GM18519 (cell line): ENCODE measurements at regions not wholly inside any gene's neighbourhood (a gene's known extent, or its start where the extent isn't known, plus 50 kb on each side); places are given as distances from the start of the nearest gene placed in this dataset.
A peak's percentile ranks its signal among the peaks of the same experiment; 100 is the strongest.

Experiments
- ATAC-seq: cut with Tn5 transposase; IDR thresholded peaks from one replicate; pipeline ENCODE4 v1.9.1; 2021; ENCODE audit warnings: mild to moderate bottlenecking, moderate library complexity; ENCODE audit not compliant: unreplicated experiment, low FRiP score

GRCh38 chr6:126419901-126420300 is 80.0 kb downstream of the CENPW start:
- ATAC-seq, result no peak

- ATAC-seq, result no peak
Measured at GRCh38 chr6:126422912-126423311, 83.0 kb downstream of the CENPW start.

DNA sequence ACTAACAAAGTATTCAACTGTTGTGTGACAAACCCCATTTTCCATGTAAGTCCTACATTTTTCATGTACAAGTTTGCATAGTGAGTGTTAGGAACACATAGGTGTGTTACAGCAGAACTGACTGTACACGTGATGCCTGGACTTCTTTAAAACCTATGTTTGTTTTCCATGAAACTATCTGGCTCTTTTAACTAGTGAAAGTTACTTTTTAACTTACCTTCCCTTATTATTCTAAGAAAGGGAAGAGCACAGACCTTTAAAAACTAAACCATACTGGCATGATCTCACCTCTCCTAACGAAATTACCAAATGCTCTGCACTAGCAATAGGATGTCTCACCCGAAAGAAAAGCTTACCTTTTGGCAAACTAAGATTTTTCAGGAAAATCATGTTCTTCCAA is 87.8 kb downstream of the CENPW start:
- ATAC-seq, result no peak

DNA sequence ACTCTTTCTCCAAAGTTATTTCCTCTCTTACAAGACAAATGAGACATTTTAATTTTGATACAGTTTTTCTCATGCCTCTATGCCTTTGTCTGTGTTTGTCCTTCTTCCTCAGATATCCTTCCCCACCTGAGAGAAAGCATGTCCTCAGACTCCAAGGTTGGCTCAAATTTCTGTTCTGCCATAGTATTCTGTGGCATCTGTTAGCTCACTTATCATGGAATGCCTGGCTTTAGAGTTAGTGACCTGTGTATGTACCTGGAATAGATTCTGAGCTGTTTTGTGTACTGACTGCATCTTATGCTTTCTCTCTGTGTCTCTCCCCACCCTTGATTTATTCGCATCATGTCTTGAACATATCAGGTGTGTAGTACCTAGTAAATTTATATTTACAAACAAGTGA is 90.0 kb downstream of the CENPW start:
- no peak for ATAC-seq

GRCh38 chr6:126432564-126432963 is 92.6 kb downstream of the CENPW start:
- no peak for ATAC-seq

DNA sequence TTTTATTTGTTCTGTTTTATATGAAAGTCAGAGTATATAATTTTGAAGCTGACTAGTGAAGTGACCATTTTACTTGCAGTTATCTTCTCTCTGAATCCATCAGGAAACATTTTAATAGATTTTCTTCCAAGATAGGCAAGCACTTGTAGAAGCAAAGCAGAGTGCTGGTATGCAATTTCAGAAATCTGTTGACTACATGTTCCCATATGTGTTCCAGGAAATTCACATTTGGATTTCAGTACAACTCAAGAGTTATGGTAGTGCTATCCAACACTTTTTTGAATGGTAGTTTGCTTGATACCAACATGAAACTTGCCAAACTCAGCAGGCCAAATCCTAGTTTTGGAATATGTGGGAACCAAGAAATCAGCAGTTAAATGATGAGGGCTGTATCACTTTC is 94.0 kb downstream of the CENPW start:
- ATAC-seq, result no peak

- no peak for ATAC-seq
Measured at GRCh38 chr6:126437205-126437604, 97.3 kb downstream of the CENPW start.

- ATAC-seq, result no peak
Measured at GRCh38 chr6:126439040-126439439, 99.1 kb downstream of the CENPW start.

GRCh38 chr6:126440923-126441322 is 101.0 kb downstream of the CENPW start:
- no peak for ATAC-seq

DNA sequence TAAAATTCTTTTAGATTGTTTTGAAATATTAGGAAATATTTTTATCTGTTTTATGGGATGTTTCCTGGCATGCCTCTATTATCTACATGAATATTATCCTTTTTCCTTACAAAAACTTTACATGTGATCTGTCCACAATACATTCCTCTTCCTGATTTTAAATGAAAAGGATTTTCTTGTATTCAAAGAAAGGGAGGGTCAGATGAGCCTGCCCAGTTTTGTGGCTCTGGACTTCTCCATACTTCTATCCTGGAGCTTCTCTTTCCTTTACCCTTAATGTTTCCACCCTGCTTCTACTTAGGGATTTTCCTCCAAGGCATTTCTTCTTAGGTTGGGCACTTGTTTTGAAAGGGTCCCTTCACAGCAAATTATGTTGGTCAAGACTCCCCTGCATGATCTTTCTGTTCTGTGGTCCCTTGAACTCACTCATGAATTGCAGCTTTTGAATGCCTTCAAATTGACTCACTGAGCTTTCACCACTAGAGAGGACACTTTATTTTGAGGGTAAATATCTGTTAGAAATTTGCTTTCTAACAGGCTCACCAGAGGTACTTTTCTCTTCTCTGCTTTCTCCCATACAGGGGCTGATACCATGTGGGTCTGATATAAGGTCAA is 104.9 kb downstream of the CENPW start:
- no peak for ATAC-seq

DNA sequence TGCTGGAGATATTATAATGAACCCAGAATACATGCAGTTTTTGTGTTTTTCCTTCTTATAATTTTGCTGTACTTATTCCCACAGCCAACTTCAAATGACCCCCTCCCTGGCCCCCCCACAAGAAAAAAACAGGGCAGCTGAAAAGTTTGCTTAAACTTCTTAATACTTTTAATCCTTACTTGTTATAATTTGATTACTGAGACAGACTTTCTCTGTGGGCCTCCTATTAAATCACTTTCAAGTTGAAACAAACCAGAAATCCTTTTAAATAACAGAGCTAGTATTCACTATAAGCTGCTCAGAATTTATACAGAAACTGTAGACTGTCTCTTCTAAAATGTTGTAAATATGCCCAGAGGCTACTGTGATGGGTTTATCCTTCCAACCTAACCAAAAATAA is 106.3 kb downstream of the CENPW start:
- no peak for ATAC-seq

DNA sequence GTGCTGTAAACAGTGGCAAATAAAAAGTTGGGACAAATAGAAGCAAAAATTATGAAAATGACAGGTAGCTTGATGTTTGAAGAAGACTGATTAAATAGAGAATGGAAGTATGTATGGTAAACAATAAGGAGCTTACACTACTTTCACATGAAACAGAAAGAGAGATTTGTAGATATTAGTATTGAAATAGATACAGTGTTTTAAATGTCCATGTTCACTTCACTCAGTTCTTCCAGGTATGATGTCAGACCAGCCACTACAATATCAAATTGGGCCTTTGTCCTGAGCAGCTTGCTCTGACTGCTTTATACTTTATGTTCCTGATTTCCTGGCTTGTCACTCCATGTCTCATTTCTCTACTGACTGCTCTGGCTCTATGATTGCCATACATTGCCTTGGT is 107.5 kb downstream of the CENPW start:
- no peak for ATAC-seq

- no peak for ATAC-seq
Measured at GRCh38 chr6:126461045-126461444, 121.1 kb downstream of the CENPW start.

GRCh38 chr6:126464245-126464644 is 124.3 kb downstream of the CENPW start:
- no peak for ATAC-seq

DNA sequence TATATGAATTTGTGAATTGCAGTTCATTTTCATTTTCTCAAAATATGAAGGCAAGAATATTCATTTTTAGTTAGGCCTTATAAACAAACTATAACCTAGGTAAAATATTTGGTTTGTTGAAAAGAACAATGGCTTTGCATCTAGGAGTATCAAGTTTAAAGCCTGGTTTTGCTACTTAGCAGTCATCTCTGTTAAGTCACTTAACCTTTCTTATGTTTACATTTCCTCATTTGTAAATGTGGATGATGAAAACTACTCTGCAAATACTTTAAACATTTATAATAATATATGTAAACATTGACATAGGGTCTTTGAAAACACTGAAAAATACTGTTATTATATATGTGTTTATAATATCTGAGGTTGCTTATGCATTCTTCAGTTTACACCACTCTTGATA is 135.5 kb downstream of the CENPW start:
- no peak for ATAC-seq

- ATAC-seq, result peak; percentile 74
Measured at GRCh38 chr6:126477678-126478077, 137.8 kb downstream of the CENPW start.

DNA sequence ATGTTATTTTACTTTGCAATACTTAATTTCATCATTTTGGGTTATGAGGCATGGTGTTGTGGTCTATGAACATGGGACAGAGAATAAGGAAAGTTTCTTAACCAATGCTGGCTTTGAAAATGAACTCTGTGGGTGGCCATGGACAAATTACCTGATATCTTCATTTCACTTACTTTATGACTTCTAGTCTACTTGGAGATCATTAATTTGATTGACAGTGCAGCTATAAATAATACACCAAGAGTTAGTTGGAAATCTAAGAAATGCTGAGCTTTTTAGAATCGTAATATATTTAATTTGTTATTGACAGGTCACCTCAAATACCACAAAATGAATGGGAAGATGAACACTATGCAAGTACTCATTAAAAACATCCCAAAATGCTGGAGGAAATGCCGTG is 140.4 kb downstream of the CENPW start:
- no peak for ATAC-seq

- no peak for ATAC-seq
Measured at GRCh38 chr6:126481319-126481718, 141.4 kb downstream of the CENPW start.

DNA sequence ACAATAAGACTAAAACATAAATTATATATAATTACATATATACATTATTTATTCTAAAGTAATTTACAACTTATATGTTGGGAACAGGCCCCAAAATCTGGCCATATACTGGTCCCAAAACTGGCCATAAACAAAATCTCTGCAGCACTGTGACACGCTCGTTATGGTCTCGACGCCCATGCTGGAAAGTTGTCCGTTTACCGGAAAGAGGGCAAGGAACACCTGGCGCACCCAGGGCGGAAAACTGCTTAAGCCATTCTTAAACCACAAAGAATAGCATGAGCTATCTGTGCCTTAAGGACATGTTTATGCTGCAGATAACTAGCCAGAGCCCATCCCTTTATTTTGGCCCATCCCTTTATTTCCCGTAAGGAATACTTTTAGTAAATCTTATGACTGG is 164.9 kb downstream of the CENPW start:
- ATAC-seq, result no peak

GRCh38 chr6:126513198-126513597 is 173.3 kb downstream of the CENPW start:
- no peak for ATAC-seq

DNA sequence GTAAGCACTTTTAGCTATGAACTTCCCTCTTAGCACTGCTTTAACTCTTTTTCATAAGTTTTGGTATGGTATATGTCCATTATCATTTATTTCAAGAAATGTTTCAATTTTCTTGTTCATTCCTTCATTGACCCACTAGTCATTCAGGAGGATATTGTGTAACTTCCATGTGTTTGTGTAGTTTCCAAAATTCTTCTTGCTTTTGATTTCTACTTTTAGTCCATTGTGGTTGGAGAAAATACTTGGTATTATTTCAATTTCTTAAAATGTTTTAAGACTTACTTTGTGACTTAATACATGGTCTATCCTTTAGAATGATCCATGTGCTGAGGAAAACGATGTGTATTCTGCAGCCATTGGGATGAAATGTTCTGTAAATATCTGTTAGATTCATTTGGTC is 176.5 kb downstream of the CENPW start:
- ATAC-seq, result no peak

DNA sequence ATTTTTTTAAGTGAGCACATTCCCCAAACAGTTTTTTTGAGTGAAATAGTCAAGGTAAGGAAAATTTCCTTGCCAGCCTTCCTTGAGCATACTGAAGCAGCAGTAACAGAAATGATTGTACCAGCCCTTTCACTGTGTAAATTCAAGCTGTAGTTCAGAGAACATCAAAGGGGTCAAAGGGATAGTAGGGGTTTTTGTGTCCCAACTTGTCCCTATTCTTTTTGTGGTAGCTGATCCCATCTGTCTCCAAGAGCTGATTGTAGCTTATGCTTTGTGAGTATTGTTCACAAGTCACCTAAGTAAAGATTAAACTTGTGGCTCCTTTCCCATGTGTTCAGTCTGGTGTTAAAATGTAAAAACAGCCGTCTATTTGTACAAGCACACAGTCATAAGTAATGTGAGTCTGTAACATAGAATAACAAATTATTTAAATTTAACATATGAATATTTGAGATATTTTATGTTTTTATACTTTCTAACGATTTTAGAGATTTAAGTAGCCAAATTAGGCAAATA is 185.0 kb downstream of the CENPW start:
- no peak for ATAC-seq

DNA sequence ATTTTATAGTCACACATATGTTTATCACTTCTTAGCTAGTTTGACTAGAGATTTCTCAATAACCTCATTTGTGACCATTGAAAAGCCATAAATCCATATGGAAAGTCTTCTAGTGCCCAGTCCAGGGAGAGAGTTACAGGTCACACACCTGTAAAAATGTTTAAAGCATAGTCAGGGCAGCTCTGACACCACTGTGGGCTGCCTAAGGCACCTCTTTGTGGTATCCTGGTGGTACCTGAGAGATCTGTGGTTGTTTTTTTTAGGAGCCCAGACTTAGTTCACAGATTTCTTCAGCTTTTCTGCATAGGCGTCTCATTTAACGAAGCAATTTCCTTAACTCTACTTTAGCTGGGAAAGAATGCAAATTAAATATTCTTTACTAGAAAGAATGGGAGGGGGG is 186.6 kb downstream of the CENPW start:
- no peak for ATAC-seq
